ENCODE measurements at regions not wholly inside any gene's neighbourhood (a gene's known extent, or its start where the extent isn't known, plus 50 kb on each side); places are given as distances from the start of the nearest gene placed in this dataset.

GRCh38 chr11:32312865-32313403 is 122.4 kb downstream of the WT1 start:
- no peak for TF ChIP-seq EZH2 (IDR thresholded peaks at IDR 0.05; ENCODE audit: low read depth, unreplicated experiment)
- peak; percentile 69 to 78 for TF ChIP-seq CTCF (conservative IDR thresholded peaks at IDR 0.05; ENCODE audit: low read depth in 2 of 2)

Measured in GM23338 (cell line).